ENCODE measurements at regions not wholly inside any gene's neighbourhood (a gene's known extent, or its start where the extent isn't known, plus 50 kb on each side); places are given as distances from the start of the nearest gene placed in this dataset.

DNA sequence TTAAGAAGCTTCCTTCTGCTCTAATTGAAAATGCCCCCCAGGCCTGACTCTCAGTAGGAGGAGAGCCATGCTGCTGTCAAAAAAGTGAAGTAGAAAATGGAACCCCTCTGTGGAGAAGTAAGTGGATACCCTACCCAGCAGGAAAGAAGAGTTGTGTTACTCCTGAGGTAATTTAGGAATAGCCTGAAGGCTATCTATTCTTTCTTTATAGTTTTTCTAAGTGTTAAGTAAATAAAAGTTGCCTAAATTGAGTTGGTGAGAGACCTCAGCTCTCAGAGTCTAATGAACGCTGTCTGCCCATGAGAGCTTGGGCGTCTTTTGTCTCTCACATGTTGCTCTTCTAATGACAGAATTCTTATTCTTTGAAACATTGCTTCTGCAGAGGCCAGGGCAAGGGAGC lies 116.2 kb downstream of the NSUN3 start:
- no peak for DNase-seq

DNA sequence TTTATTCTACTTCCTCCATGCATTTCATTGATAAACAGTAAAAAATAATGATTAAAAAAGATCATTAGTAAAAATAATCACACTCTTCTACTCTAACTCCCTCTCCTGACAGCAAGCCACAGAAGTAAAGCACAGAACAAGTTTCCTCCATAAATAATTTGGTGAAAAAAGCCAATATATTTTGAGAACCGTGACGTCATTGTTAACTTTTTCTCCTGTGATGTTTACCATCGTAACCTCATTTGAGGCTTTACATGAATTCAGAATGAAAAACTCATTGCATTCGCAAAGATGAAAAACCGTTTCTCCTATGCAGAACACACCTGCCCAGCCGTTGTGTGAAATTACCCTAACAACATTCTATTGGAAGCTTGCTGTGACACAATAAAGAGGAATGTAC lies 120.7 kb downstream of the NSUN3 start:
- no peak for DNase-seq

DNA sequence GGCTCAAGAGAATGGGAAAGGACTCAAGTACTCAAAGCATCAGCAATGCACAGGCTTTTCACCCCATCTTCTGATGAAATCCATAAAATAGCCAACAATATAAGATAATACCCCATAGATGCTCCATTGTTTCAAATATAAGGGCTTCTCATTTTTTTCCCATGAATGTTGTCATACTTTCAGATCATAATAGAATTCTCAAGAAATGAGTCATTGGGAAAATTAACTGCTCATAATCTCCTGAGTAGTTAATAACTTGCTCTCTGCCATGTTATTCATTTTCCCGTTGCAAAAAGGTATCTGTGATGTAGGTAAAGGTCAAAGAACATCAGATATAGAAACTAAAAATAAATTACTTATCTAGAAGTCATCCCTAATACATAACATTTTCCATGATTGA lies 121.9 kb downstream of the NSUN3 start:
- no peak for DNase-seq

DNA sequence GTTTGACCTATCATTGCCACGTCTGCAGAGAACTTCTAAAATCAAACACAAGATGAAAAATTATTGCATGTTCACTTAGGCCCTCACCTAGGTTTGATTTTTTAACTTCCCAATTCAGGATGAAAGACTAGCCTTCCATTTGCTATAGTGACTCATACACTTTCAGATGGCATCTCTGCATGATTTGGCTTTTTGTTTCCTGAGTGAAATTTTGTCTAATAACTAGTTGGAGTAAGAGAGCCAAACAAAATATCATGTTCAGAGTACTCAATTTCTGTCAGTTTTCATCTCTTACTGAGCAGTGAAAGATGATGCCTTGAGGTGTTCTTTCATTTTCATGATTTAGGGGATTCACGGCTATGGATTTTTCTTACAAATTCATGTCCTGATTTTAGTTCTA lies 122.9 kb downstream of the NSUN3 start:
- no peak for DNase-seq

DNA sequence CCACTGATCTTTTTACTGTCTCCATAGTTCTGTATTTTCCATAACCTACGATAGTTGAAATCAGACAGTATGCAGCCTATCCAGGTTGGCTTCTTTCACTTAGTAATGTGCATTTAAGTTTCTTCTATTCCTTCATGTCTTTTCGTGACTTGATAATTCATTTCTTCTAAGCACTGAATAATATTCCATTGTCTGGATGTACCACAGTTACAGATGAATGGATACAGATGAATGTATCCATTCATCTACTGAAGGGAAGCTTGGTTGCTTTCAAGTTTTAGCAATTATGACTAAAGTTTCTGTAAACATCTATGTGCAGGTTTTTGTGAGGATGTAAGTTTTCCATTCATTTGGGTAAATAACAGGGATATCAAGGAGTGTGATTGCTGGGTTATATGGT lies 124.8 kb downstream of the NSUN3 start:
- DNase-seq = no peak

DNA sequence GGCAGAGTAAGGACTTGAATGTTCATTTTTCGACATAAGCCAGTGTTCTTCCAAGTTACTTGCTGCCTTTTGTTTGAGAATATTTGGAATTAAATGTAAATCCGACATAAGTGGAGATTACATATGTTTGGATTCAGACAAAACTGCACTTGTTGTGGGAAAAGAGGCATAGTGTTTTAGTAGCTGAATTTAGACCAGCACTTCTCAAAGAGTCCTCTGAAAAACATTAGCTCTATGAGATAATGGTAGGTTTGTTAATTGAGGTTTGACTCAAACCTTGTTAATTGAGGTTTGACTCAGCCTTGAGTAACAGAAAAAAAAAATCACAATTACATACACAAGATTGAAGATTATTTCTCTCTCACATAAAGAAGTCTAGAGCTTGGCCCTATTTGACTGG lies 132.5 kb downstream of the NSUN3 start:
- no peak for DNase-seq

DNA sequence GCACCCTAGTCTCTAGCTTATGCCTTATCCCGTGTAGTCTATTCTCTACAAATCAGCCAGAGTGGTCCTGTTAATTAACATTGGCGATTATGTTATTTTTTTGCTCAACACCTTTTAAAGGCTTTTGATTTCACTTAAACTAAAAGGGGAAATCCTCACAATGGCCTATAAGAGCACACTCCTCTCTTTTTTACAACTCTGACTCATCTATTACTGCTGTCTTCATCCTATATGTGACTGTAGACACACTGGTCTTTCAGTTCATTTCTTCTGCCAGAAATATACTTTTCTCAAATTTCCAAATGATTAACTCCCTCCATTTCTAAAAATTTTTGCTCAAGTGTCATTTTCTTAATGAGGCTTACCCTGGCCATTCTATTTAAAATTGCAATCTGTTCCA lies 143.4 kb downstream of the NSUN3 start:
- no peak for DNase-seq

DNA sequence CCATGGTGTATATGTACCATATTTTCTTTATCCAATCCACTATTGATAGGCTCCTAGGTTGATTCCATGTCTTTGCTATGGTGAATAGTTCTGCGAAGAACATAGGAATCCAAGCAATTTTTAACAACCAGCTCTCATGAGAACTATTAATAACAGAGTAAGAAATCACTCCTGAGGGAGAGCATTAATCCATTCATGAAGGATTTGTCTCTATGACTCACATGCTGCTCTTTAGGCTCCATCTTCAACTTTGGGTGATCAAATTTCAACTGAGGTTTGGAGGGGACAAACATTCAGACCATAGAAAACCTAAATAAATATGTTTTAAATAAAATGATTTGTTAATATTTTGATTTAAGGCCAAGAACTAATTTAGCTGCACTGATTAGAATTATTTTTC lies 147.4 kb downstream of the NSUN3 start:
- DNase-seq = no peak

DNA sequence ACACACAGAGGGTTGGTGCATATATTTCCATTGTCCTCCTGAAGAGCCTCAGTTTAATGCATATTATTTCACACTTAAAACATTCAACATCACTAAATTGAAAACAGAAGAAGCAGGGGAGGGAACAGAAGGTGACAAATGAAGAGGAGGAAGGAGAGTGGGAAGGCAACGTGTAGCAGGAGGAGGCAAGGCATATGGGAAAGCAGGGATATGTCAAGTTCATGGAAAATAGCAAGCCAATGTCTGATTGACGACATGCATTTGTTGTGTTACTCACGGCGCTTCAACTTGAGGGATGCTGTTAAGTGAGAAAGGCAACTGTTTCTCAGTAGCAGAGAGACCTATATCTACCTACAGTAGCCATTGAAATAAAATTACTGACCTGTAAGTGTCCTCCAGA lies 154.5 kb downstream of the NSUN3 start:
- no peak for DNase-seq

DNA sequence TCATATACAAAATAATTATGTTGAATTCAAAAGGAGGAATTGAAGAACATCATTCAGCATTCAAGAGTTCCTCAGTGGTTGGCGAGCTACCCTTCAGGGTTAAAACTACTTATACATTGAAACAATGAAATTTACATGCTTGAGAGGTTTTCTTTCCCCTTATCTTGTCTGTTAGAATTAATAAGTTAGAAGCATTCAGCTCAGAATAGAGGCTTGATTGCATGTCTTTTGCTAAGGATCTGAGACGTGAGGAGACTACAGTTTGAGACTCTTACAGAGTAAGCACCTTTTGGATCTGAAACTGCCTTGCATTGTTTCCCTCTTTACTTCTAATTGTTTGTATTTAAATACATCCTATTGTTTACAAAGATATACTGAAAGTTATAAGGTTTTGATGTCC lies 157.6 kb downstream of the NSUN3 start:
- DNase-seq = no peak

DNA sequence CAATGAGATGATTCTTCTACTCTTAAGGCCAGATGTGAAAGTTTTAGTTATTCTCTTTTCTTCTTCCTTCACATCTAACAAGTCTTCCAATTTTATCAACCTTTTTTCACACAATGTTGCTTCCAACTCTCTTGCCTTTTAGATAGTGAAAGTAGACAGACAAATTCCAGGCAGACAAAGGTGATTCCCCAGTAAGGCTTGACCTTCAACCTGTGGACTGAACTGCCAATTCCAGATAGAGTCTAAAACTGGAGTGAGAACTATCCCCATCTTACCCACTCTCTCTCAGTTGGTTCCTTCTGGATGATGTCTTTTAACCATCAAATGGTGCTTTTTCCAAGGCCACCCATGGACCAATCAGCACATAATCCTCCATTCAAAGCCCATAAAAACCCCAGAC lies 159.0 kb downstream of the NSUN3 start:
- no peak for DNase-seq

DNA sequence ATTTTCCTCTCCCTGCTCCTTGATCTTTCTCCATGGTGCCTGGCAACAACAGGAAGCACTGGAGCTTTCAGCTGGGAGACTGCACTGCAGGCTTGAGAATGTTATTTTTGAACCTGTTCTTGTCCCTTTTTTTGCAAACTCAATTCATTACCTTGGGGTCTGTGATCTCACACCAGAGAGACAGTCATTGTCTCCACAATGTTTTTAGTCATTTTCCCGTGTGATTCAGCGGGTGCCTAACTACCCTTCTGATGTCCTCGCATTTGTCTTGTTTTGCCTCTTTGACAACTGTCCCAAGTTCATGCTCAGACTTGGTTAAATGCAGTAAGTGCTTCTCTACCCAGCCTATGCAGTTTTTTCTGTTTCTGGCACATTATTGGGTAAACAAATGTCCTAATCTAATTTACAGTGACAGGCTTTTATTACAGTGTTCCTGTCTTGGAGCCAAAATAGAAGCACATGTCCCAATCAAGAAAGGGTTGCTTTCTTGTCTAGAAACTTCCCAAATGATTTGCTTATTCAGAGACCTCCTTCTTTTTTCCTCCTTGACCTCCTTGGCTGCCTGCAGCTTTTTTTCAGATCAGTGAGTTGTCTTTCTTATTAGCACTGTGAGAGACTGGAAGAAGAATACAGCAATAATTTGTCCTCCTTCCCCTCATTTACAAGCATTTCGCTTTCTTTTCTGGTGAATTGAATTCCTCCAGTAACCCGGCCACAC lies 162.4 kb downstream of the NSUN3 start:
- DNase-seq = no peak

DNA sequence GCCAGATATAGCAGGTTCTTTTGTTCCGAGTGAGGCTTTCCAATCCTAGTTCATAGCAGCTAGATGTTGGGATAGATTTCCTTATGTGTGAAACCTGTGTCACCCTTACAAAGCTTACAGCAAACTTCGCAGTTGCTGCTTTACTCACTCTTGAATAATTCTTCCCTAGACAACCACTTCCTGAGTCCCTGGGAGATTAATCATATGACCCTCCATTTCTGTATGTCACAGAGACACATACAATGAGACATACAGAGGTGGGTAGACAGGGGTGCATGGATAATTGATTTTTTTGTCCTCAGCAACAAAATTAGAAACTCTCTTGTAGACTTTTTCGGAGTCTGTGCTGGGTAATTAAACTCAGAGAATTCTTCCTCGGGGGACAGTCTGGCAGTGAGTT lies 163.2 kb downstream of the NSUN3 start:
- no peak for DNase-seq

DNA sequence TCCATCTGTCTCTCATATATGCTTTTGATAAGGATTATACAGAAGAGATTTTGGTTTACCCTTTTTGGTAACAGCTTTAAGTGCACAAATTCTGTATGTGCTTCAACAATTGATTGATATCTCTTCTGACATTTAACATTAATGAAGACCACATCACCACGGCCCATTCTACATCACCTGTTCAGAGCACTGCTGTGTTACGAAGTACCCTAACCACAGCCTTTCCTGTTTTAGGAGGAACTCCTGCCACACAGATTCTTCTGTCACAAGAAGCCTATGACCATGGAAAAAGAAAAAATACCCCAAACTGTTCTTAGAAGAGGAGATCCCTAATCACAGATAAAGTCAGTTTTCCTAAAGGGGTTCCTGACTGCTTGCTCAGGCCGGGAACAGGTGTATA lies 170.1 kb downstream of the NSUN3 start:
- DNase-seq = no peak

DNA sequence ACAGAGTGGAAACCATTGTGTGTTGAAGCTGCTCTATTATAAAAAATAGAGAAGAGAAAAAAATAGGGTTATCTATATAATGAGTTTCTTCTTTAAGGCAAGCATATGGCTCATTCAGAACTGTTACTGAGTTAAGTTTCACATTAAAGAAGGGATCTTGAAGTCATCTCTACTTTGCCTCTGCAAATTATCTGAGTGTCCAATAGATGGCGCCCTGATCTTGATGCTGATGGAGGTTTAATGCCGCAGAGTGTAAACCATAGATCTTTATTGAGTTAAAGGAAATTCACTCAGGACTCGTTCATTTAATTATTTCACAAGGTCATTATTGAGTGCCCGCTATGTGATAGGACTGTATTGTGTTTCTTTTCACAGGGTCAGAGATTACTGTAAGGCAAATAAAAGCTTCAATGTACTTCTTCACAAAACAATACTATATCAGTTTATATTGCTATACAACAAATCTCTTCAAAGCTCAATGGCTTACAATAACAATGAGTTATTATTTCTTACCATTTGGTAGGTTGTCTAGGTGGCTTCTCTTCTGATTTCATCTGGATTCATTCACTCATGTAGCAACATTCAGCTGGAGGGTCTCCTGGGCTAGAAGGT lies 171.4 kb downstream of the NSUN3 start:
- DNase-seq = peak; percentile 7 to 41 (median 24)

DNA sequence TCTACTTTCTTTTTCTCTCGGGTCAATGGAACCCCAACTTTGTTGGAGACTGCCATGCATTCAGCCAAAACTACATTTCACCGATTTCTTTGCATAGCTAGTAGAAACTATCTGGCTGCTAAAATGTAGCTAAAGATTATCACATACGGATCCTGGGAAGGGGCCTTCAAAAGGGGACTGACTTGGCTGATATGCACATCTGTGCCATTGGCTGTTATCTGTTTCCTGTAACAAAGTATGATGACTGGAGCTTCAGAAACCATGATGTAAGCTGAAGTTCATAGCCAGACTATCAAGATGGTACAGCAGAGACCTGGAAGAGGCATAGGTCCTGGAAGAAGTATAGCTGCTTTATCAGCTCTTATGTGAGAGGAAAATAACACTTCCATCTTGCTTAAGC lies 179.1 kb downstream of the NSUN3 start:
- no peak for DNase-seq

DNA sequence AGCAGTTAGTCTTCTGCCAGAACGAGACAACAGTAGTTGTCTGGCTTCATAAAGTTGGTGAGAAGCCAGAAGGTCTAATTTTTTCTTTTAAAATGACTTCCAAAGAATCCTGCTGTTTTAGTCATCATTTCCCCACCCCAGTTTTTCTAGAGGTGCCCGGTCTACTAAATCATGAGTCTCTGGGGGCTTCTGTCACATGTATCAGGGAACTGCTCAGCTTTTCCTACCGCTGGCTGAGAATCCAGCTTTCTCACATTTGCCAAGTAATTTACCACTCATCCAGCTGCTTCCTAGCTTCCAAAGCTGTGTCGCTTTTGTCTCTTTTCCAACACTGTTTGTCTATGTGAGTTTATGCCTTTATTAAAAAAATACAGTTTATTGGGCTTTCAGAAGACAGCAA lies 183.3 kb downstream of the NSUN3 start:
- no peak for DNase-seq

DNA sequence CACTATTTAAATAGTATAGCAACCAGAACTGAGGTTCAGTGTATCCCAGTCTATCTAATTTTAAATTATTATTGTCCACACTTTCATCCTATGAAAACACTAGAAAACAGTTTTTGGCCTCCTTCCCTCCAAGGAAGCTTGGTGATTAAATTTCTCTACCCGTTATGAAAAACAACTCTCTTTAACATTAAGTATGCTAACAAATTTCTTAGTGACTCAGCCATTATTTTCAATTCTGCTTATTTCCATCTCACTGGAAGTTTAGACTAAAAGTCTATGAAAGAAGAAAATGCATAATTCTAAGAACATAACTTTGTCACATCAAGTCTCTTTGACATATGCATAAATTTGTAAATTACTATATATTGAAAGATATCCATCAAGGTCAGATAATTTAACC lies 185.2 kb downstream of the NSUN3 start:
- no peak for DNase-seq

DNA sequence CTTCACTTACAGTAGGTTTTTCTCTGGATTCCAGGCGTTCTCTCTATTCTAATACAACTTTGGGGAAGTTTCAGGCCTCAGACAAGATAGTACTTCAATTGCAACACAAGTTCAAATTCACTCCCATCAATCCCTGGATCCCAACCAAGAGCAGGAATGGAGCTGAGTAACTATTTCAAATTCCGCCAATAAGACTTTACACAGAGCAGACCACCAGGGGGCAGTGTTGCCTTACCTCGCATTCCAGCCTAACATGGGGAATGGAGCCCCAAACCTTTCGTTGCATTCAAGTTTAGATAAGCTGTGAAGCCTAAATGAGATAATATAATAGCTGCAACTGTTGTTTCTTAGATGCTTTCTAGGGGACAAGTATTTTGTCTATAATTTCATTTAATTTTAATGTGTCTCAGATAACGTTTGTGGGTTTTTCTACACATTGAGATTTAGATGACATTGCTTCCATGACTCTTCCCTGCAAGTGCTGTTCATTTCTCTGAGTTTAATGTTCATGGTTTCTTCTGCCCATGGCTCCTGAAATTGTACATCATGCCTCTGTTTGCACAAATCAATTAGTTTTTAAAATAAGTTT lies 186.7 kb downstream of the NSUN3 start:
- DNase-seq = peak; percentile 61 to 87 (median 78)

DNA sequence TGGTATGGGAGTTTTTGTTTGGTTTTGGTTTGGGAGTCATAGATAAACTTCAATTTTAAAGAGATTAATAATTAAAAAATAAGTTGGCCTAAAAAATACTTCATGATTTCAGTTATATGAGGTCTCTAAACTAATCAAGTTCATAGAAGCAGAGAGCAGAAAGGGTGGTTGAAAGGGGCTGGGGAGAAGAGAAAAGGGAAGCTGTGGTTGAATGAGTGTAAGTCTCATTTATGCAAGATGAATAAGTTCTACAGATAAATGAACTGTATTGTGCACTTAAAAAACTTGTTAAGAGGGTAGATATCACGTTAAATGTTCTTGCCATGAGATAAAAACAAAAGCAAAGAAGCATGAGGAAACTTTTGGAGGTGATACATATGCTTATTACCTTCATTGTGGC lies 188.7 kb downstream of the NSUN3 start:
- no peak for DNase-seq

DNA sequence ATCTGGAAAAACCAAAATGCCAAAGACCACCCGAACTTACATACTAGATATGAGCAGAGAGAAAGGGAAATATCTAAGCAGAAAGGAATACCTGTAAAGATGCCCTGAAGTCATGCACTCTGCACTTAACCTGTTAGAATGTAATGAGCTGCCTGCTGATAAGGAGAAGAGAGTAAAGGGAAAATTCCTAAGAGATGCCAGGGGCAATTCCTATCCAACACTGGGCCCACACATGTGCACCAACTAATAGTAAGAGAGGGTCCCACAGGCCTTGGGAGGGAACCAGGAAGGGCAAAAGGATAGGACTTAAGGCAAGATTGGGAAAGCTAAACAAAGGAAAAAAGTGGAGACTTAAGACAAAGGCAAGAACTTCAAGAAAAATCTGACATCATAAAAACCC lies 189.5 kb downstream of the NSUN3 start:
- no peak for DNase-seq

DNA sequence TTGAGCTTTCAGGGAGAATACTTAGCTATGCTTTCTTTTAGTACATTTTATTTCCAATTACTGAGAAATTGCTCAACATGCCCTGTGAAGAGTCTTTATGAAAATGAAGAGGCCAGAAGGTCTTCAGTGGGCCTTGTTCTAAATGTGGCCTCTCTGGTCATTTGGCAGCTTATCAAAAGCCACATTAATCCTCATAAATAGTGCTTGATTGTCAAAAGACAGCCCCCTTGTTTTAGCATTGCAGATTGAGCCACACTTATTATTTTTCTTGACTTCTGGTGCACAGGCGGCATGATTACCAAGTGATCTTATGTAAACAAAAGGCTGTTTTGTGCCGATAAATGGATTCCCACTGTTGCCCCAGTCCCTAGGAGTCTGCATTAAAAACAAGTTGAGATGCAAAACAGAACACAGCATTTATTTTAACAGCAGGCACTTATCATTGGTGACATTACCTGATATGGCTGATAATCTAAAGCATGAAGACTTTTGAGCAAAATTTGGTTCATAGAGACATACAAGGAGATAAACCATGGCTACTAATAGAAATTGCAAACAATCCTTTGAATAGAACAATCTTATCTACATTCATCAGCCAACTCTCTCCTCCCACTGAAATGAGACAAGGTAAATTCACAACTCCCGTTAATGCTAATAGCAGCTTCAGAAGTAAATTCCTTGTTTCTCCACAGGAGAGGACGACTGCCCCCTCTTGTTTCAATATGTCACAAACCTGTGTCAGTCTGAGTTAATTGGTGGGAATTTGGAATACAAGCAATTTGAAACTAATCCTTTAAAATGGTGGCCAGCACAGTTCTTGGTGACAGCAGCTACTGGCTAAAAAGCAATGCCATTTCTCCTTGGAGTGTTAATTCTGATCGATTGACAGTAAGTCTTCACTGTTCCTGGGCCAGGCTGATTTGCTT lies 194.3 kb downstream of the NSUN3 start:
- DNase-seq = no peak

DNA sequence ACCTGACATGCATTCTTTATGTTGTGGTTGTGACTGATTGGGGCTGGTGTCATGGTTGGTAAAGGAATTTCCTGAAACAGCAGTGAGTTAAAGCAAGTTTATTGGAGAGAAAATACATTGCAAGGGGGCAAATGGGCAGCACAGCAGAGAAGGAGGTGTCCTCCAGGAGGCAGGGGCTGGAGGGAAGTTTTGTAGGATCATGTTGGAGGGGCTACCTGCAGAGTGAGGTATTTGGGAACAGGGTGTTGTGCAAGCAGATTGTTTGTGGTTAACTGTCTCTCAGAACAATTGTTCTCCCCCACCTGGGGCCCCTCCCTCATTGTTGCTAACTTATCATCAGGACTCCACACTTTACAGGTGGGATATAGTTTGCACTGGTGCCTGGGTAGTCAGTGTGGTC lies 196.0 kb downstream of the NSUN3 start:
- no peak for DNase-seq

Data from suppressor macrophage (primary cell).